PC-9 (cell line): ENCODE measurements at regions not wholly inside any gene's neighbourhood (a gene's known extent, or its start where the extent isn't known, plus 50 kb on each side); places are given as distances from the start of the nearest gene placed in this dataset.
A peak's percentile ranks its signal among the peaks of the same experiment; 100 is the strongest.

Experiments used
- BruUV-seq: library from RNA; stranded (reverse); fragments of 400-500 nt; replicated peaks from 2 replicates; lab custom pipeline; 2021; lab: Mats Ljungman, UMichigan
- CTCF ChIA-PET: fragments of 300-600 bp; sonication (Branson Sonifier 250); formaldehyde crosslinking; loops from one replicate; lab custom pipeline; 2022; ENCODE audit warnings: antibody characterized with exemption; lab: Charles Lee
- POLR2A ChIA-PET: fragments of 300-600 bp; sonication (Branson Sonifier 250); formaldehyde crosslinking; loops from one replicate; lab custom pipeline; 2022; ENCODE audit warnings: antibody characterized with exemption; ENCODE audit not compliant: unreplicated experiment; lab: Charles Lee
- DNase-seq, 2 experiments: peaks; one replicate each; pipeline versions ENCODE4 v3.0.0 to v3.0.0-alpha.2; 2015 to 2022; ENCODE audit warnings: mixed read lengths in 1 of 2
- H2AFZ ChIP-seq: fragments of 200-600 bp; sonication (generic); 2 replicates; pipeline ENCODE4 v1.8.1; 2017; ENCODE audit warnings: antibody characterized with exemption
- H3F3A ChIP-seq: fragments of 200-600 bp; sonication (generic); 2 replicates; pipeline ENCODE4 v1.8.1; 2017; ENCODE audit warnings: antibody characterized with exemption, mild to moderate bottlenecking, low read depth; ENCODE audit not compliant: insufficient read depth
- H3K27ac ChIP-seq: fragments of 200-600 bp; sonication (generic); 2 replicates; pipeline ENCODE4 v1.6.1; 2016; ENCODE audit warnings: mixed run types
- H3K27me3 ChIP-seq: fragments of 200-600 bp; sonication (generic); 2 replicates; pipeline ENCODE4 v1.6.1; 2016; ENCODE audit warnings: low read depth, mixed run types; ENCODE audit not compliant: insufficient read depth
- H3K36me3 ChIP-seq: fragments of 200-600 bp; sonication (generic); 2 replicates; pipeline ENCODE4 v1.6.1; 2016; ENCODE audit warnings: low read depth, mixed run types
- H3K4me1 ChIP-seq: fragments of 200-600 bp; sonication (generic); replicated peaks from 2 replicates; pipeline ENCODE4 v1.6.1; 2016; ENCODE audit warnings: mixed run types; ENCODE audit not compliant: insufficient read depth
- H3K4me2 ChIP-seq: fragments of 200-600 bp; sonication (generic); 2 replicates; pipeline ENCODE4 v1.6.1; 2017; ENCODE audit warnings: mixed run types
- H3K4me3 ChIP-seq: fragments of 200-600 bp; sonication (generic); 2 replicates; pipeline ENCODE4 v1.6.1; 2016; ENCODE audit warnings: mixed run types
- H3K79me2 ChIP-seq: fragments of 200-600 bp; sonication (generic); 2 replicates; pipeline ENCODE4 v1.6.1; 2017; ENCODE audit warnings: low read depth, mixed run types
- H3K9me2 ChIP-seq: fragments of 200-600 bp; sonication (generic); 2 replicates; pipeline ENCODE4 v1.8.1; 2017; ENCODE audit warnings: mild to moderate bottlenecking; ENCODE audit not compliant: insufficient read depth
- H3K9me3 ChIP-seq: fragments of 200-600 bp; sonication (generic); 2 replicates; pipeline ENCODE4 v1.8.1; 2016; ENCODE audit warnings: low read depth; ENCODE audit not compliant: insufficient read depth
- H4K20me1 ChIP-seq: fragments of 200-600 bp; sonication (generic); 2 replicates; pipeline ENCODE4 v1.8.1; 2017; ENCODE audit not compliant: insufficient read depth
- CTCF ChIP-seq: fragments of 200-600 bp; sonication (generic); conservative IDR thresholded peaks from 2 replicates; pipeline ENCODE4 v1.6.1; 2017; ENCODE audit warnings: mixed run types, antibody characterized with exemption, mild to moderate bottlenecking, moderate library complexity
- EZH2 ChIP-seq: fragments of 200-600 bp; sonication (generic); IDR thresholded peaks from 2 replicates; pipeline ENCODE4 v1.8.0; 2017; ENCODE audit warnings: antibody characterized with exemption, low read depth
- intact Hi-C: fragments of 100-400 bp; cut with micrococcal nuclease; formaldehyde crosslinking; loops from one replicate; pipeline ENCODE4 v1.10.0; 2022; ENCODE audit not compliant: unreplicated experiment

DNA sequence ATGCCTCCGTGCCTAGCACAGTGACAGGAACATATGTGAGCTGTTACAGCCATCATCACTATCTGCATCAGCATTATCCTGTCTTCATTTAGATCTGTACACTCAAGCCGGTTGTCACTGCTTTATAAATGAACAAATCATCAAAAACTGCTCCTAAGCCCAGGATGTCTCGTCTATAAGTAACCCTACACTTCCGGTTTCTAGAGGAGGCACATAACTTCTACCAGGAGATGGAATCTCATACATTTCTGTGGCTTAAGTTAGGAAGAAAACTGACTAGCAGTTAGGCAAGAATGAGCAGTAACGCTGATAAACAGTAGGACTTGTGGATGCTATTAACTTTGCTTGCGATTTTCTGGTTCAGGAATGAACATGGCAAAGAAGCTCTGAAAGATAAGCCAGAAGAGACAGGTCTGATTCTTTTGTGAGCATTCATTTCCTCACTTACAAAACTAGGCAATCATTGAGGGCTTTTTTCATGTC lies 1199.2 kb downstream of the SORCS3 start:
- no peak for TF ChIP-seq EZH2
- TF ChIP-seq CTCF = no peak
- Histone ChIP-seq H3K4me3 (no peak overlapping the region), H3K4me2 (no peak overlapping the region), H3K27ac (no peak overlapping the region), H3K9me3 (no peaks in the 10 kb centered on the region), H3K36me3 (no peaks in the 10 kb centered on the region), H3K27me3 (no peaks in the 10 kb centered on the region), H4K20me1 (no peaks in the 10 kb centered on the region), H3K4me1 (no peaks in the 10 kb centered on the region), H2AFZ (no peak overlapping the region), H3K9me2 (no peaks in the 10 kb centered on the region), H3K79me2 (no peaks in the 10 kb centered on the region), H3F3A (no peaks in the 10 kb centered on the region)
- ChIA-PET POLR2A (no interaction called here), CTCF (no interaction called here)
- intact Hi-C loops = no loop called here
- no peak for DNase-seq
- no TSS peak for BruUV-seq

GRCh38 chr10:105838392-105838791 lies 1197.3 kb downstream of the SORCS3 start:
- Histone ChIP-seq H3K36me3 (no peaks in the 10 kb centered on the region), H3K4me2 (no peak overlapping the region), H3K9me2 (no peaks in the 10 kb centered on the region), H3F3A (no peaks in the 10 kb centered on the region), H3K4me1 (no peaks in the 10 kb centered on the region), H4K20me1 (no peaks in the 10 kb centered on the region), H3K79me2 (no peaks in the 10 kb centered on the region), H3K9me3 (no peaks in the 10 kb centered on the region), H2AFZ (no peak overlapping the region), H3K4me3 (no peak overlapping the region), H3K27me3 (no peaks in the 10 kb centered on the region), H3K27ac (no peak overlapping the region)
- TF ChIP-seq CTCF (no peak), EZH2 (no peak)
- no TSS peak for BruUV-seq
- no peak for DNase-seq
- intact Hi-C loops = no loop called here
- POLR2A ChIA-PET = no interaction called here
- CTCF ChIA-PET = no interaction called here

GRCh38 chr10:105837951-105838350 lies 1196.9 kb downstream of the SORCS3 start:
- H3K9me2 ChIP-seq = no peaks in the 10 kb centered on the region
- no peak for TF ChIP-seq CTCF
- ChIA-PET POLR2A (no interaction called here), CTCF (no interaction called here)
- no peak overlapping the region for H3K4me3 ChIP-seq
- H3K9me3 ChIP-seq = no peaks in the 10 kb centered on the region
- H2AFZ ChIP-seq = no peak overlapping the region
- H3K4me1 ChIP-seq = no peaks in the 10 kb centered on the region
- intact Hi-C loops = no loop called here
- peak overlapping the region; percentile 28; the same call in 1 of the 2 replicates for H3K4me2 ChIP-seq
- DNase-seq = no peak
- H3F3A ChIP-seq = no peaks in the 10 kb centered on the region
- H3K79me2 ChIP-seq = no peaks in the 10 kb centered on the region
- H3K36me3 ChIP-seq = no peaks in the 10 kb centered on the region
- H3K27ac ChIP-seq = no peak overlapping the region
- no peaks in the 10 kb centered on the region for H4K20me1 ChIP-seq
- no TSS peak for BruUV-seq
- no peaks in the 10 kb centered on the region for H3K27me3 ChIP-seq
